GM23338 (cell line): ENCODE measurements at regions not wholly inside any gene's neighbourhood (a gene's known extent, or its start where the extent isn't known, plus 50 kb on each side); places are given as distances from the start of the nearest gene placed in this dataset.

ENCODE experiments used
- ATAC-seq: fragments of 200-7000 bp; cut with Tn5 transposase; 3 replicates; pipeline ENCODE4 v1.9.1; 2020
- DNase-seq: peaks from one replicate; pipeline ENCODE4 v3.0.0-alpha.2; 2015; ENCODE audit warnings: low spot score
- H2AFZ ChIP-seq: fragments of 200-600 bp; sonication (generic); 2 replicates; pipeline ENCODE4 v1.8.0; 2016; ENCODE audit warnings: antibody characterized with exemption, mild to moderate bottlenecking, moderate library complexity
- H3F3A ChIP-seq: fragments of 200-600 bp; sonication (generic); replicated peaks from 2 replicates; pipeline ENCODE4 v1.8.0; 2017; ENCODE audit warnings: antibody characterized with exemption, mixed run types, low read depth
- H3K27ac ChIP-seq: fragments of 200-600 bp; sonication (generic); 2 replicates; pipeline ENCODE4 v1.6.1; 2016; ENCODE audit warnings: low read depth
- H3K27me3 ChIP-seq: fragments of 200-600 bp; sonication (generic); 2 replicates; pipeline ENCODE4 v1.8.0; 2016; ENCODE audit warnings: mild to moderate bottlenecking, mixed run types, moderate library complexity; ENCODE audit not compliant: insufficient read depth
- H3K36me3 ChIP-seq: fragments of 200-600 bp; sonication (generic); 2 replicates; pipeline ENCODE4 v1.8.0; 2016; ENCODE audit warnings: mild to moderate bottlenecking; ENCODE audit not compliant: insufficient read depth
- H3K4me1 ChIP-seq: fragments of 200-600 bp; sonication (generic); 2 replicates; pipeline ENCODE4 v1.8.0; 2016; ENCODE audit warnings: mild to moderate bottlenecking, moderate library complexity; ENCODE audit not compliant: insufficient read depth
- H3K4me2 ChIP-seq: fragments of 200-600 bp; sonication (generic); 2 replicates; pipeline ENCODE4 v1.7.1; 2017; ENCODE audit warnings: mixed run types
- H3K4me3 ChIP-seq: fragments of 200-600 bp; sonication (generic); 2 replicates; pipeline ENCODE4 v1.6.1; 2016; ENCODE audit warnings: mixed run types
- H3K79me2 ChIP-seq: fragments of 200-600 bp; sonication (generic); replicated peaks from 2 replicates; pipeline ENCODE4 v1.8.0; 2017; ENCODE audit warnings: mild to moderate bottlenecking; ENCODE audit not compliant: insufficient read depth
- H3K9me2 ChIP-seq: fragments of 200-600 bp; sonication (generic); 2 replicates; pipeline ENCODE4 v1.8.0; 2017; ENCODE audit not compliant: insufficient read depth
- H4K20me1 ChIP-seq: fragments of 200-600 bp; sonication (generic); replicated peaks from 2 replicates; pipeline ENCODE4 v1.8.0; 2017; ENCODE audit warnings: mild to moderate bottlenecking; ENCODE audit not compliant: insufficient read depth
- H3K27ac Mint-ChIP-seq: 2 replicates; pipeline ENCODE4 v1.8.0; 2020; ENCODE audit warnings: inconsistent platforms, mild to moderate bottlenecking, moderate library complexity, mixed read lengths
- H3K27me3 Mint-ChIP-seq: 3 replicates; pipeline ENCODE4 v1.8.0; 2022; ENCODE audit warnings: low read depth, mild to moderate bottlenecking, moderate library complexity, mixed read lengths, inconsistent platforms; ENCODE audit not compliant: insufficient read depth, poor library complexity
- H3K36me3 Mint-ChIP-seq: 3 replicates; pipeline ENCODE4 v1.8.0; 2021; ENCODE audit warnings: low read depth, mild to moderate bottlenecking, inconsistent platforms, moderate library complexity, mixed read lengths
- H3K4me1 Mint-ChIP-seq: 3 replicates; pipeline ENCODE4 v1.8.0; 2020; ENCODE audit warnings: mild to moderate bottlenecking, inconsistent platforms, mixed read lengths
- H3K4me3 Mint-ChIP-seq: 3 replicates; pipeline ENCODE4 v1.8.0; 2021; ENCODE audit warnings: moderate library complexity, mild to moderate bottlenecking, inconsistent platforms, mixed read lengths
- H3K9me3 Mint-ChIP-seq: 3 replicates; pipeline ENCODE4 v1.8.0; 2020; ENCODE audit warnings: moderate library complexity, mild to moderate bottlenecking, inconsistent platforms, mixed read lengths
- CREB1 ChIP-seq: fragments of 250-450 bp; sonication (Bioruptor Pico); IDR thresholded peaks from 2 replicates; pipeline ENCODE4 v1.5.0; 2020; ENCODE audit warnings: low read depth, mild to moderate bottlenecking, moderate library complexity
- NANOG ChIP-seq: IDR thresholded peaks from 2 replicates; pipeline ENCODE4 v1.6.1; 2016; ENCODE audit warnings: antibody characterized with exemption, borderline replicate concordance
- POLR2AphosphoS5 ChIP-seq: IDR thresholded peaks from 2 replicates; pipeline ENCODE4 v1.6.1; 2016; ENCODE audit warnings: antibody characterized with exemption, low read depth
- REST ChIP-seq: IDR thresholded peaks from one replicate; pipeline ENCODE4 v1.6.1; 2018; ENCODE audit warnings: antibody characterized with exemption; ENCODE audit not compliant: unreplicated experiment
- STAT1 ChIP-seq: IDR thresholded peaks from one replicate; pipeline ENCODE4 v1.6.1; 2016; ENCODE audit warnings: antibody characterized with exemption; ENCODE audit not compliant: unreplicated experiment
- TF ChIP-seq, protein P1 (sequence below): IDR thresholded peaks from 2 replicates; pipeline ENCODE4 v1.6.1; 2016; ENCODE audit warnings: antibody characterized with exemption
- TF ChIP-seq, protein P2 (sequence below), 2 experiments: fragments of 200-600 bp in 1 of 2; sonication (generic) in 1 of 2; conservative IDR thresholded peaks; 2 replicates each; pipeline versions ENCODE4 v1.5.1 to v1.6.1; 2016 to 2017; ENCODE audit warnings: antibody characterized with exemption in 2 of 2, low read depth in 2 of 2, mild to moderate bottlenecking in 2 of 2, moderate library complexity in 1 of 2

DNA sequence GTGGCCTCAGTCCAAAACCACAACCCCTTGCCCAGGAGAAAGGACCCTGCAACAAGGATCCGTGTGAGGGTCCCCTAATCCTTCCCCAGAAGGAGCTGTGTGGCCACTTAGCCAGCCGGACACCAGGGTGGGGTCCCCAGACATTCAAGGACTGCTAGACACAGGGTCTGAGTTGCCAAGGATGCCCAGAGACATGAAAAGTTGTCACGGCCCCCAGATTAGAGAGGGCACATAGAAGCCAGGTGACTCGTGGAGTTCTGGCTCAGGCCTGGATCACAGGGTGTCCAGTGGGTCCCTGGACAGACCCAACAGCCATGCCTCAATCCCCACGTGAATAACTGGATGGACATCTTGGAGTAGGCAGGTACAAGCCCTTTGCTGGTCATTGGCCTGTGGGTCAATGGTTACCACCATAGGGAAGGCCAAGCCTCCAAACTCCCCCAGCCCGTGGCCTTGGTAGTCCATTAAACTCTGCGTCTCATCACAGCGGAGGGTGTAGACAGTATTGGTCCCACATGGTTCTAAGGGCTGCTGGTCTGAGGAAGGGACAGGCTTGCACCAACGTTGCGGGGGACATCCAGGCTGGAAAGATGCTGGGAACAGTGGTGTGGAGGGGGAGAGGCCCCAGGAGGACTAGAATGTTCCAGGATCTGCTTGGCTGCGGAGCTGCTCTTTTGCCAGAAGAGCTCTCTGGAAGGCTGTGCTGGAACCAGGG lies 205.9 kb upstream of the PPP2R2D start:
- Mint-ChIP-seq H3K27ac (no peak overlapping the region), H3K9me3 (no peaks in the 10 kb centered on the region), H3K4me3 (no peak overlapping the region), H3K36me3 (no peaks in the 10 kb centered on the region), H3K27me3 (peaks cover 5% of the 10 kb centered on the region), H3K4me1 (0 out of 3 replicates have a peak, but pooled peaks cover 3% of the 10 kb centered on the region)
- Histone ChIP-seq H3K4me2 (no peak overlapping the region), H3K36me3 (no peaks in the 10 kb centered on the region), H4K20me1 (no peaks in the 10 kb centered on the region), H3K4me1 (no peaks in the 10 kb centered on the region), H3K27ac (no peak overlapping the region), H3F3A (no peaks in the 10 kb centered on the region), H3K27me3 (no peaks in the 10 kb centered on the region), H3K4me3 (no peak overlapping the region), H3K9me2 (no peaks in the 10 kb centered on the region), H2AFZ (no peak overlapping the region), H3K79me2 (no peaks in the 10 kb centered on the region)
- ATAC-seq = no peak
- TF ChIP-seq STAT1 = no peak
- TF ChIP-seq, protein P1, sequence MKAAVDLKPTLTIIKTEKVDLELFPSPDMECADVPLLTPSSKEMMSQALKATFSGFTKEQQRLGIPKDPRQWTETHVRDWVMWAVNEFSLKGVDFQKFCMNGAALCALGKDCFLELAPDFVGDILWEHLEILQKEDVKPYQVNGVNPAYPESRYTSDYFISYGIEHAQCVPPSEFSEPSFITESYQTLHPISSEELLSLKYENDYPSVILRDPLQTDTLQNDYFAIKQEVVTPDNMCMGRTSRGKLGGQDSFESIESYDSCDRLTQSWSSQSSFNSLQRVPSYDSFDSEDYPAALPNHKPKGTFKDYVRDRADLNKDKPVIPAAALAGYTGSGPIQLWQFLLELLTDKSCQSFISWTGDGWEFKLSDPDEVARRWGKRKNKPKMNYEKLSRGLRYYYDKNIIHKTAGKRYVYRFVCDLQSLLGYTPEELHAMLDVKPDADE = no peak
- no peak for TF ChIP-seq NANOG
- TF ChIP-seq, protein P2, sequence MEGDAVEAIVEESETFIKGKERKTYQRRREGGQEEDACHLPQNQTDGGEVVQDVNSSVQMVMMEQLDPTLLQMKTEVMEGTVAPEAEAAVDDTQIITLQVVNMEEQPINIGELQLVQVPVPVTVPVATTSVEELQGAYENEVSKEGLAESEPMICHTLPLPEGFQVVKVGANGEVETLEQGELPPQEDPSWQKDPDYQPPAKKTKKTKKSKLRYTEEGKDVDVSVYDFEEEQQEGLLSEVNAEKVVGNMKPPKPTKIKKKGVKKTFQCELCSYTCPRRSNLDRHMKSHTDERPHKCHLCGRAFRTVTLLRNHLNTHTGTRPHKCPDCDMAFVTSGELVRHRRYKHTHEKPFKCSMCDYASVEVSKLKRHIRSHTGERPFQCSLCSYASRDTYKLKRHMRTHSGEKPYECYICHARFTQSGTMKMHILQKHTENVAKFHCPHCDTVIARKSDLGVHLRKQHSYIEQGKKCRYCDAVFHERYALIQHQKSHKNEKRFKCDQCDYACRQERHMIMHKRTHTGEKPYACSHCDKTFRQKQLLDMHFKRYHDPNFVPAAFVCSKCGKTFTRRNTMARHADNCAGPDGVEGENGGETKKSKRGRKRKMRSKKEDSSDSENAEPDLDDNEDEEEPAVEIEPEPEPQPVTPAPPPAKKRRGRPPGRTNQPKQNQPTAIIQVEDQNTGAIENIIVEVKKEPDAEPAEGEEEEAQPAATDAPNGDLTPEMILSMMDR (conservative IDR thresholded peaks at IDR 0.05; ENCODE audit: low read depth in 2 of 2) = no peak
- DNase-seq = no peak

GRCh38 chr10:131695496-131696165 lies 205.2 kb upstream of the PPP2R2D start:
- no peak for DNase-seq
- Histone ChIP-seq H3K36me3 (no peaks in the 10 kb centered on the region), H3K4me2 (no peak overlapping the region), H3K4me3 (no peak overlapping the region), H3K4me1 (no peaks in the 10 kb centered on the region), H3K9me2 (no peaks in the 10 kb centered on the region), H4K20me1 (no peaks in the 10 kb centered on the region), H3K27me3 (no peaks in the 10 kb centered on the region), H3F3A (no peaks in the 10 kb centered on the region), H3K27ac (no peak overlapping the region), H2AFZ (no peak overlapping the region), H3K79me2 (no peaks in the 10 kb centered on the region)
- Mint-ChIP-seq H3K27ac (no peak overlapping the region), H3K9me3 (no peaks in the 10 kb centered on the region), H3K4me3 (no peak overlapping the region), H3K36me3 (no peaks in the 10 kb centered on the region), H3K4me1 (0 out of 3 replicates have a peak, but pooled peaks cover 3% of the 10 kb centered on the region), H3K27me3 (peaks cover 5% of the 10 kb centered on the region)
- ATAC-seq = no peak
- TF ChIP-seq NANOG (no peak), REST (no peak), STAT1 (no peak), CREB1 (no peak), POLR2AphosphoS5 (no peak)
- TF ChIP-seq, protein P1 = no peak
